H9 (cell line): ENCODE measurements at regions not wholly inside any gene's neighbourhood (a gene's known extent, or its start where the extent isn't known, plus 50 kb on each side); places are given as distances from the start of the nearest gene placed in this dataset.

Experiments
- DNase-seq: peaks from one replicate; pipeline ENCODE4 v3.0.0-alpha.2; 2017
- H2AFZ ChIP-seq: one replicate; pipeline ENCODE4 v1.6.1; 2013; ENCODE audit warnings: mild to moderate bottlenecking, low read length, control low read depth, moderate library complexity
- H2AK5ac ChIP-seq: 2 replicates; pipeline ENCODE4 v1.6.1; 2013; ENCODE audit warnings: low read length, control low read depth, mixed read lengths; ENCODE audit not compliant: insufficient read length
- H2BK120ac ChIP-seq: one replicate; pipeline ENCODE4 v1.6.1; 2013; ENCODE audit warnings: low read depth, mild to moderate bottlenecking, low read length, control low read depth, inconsistent platforms; ENCODE audit not compliant: poor library complexity, severe bottlenecking
- H2BK12ac ChIP-seq: 2 replicates; pipeline ENCODE4 v1.6.1; 2013; ENCODE audit warnings: low read length, control low read depth, mixed read lengths, low read depth; ENCODE audit not compliant: insufficient read length
- H2BK15ac ChIP-seq: 2 replicates; pipeline ENCODE4 v1.6.1; 2013; ENCODE audit warnings: low read depth, low read length, control low read depth
- H2BK20ac ChIP-seq: one replicate; pipeline ENCODE4 v1.6.1; 2013; ENCODE audit warnings: low read depth, mild to moderate bottlenecking, low read length, control low read depth, inconsistent platforms; ENCODE audit not compliant: poor library complexity, severe bottlenecking
- H2BK5ac ChIP-seq: 2 replicates; pipeline ENCODE4 v1.6.1; 2013; ENCODE audit warnings: low read length, control low read depth, mixed read lengths; ENCODE audit not compliant: insufficient read length
- H3K14ac ChIP-seq: 2 replicates; pipeline ENCODE4 v1.6.1; 2013; ENCODE audit warnings: low read length, control low read depth; ENCODE audit not compliant: insufficient read depth
- H3K18ac ChIP-seq: 2 replicates; pipeline ENCODE4 v1.6.1; 2013; ENCODE audit warnings: low read depth, mild to moderate bottlenecking, mixed read lengths, low read length, control low read depth; ENCODE audit not compliant: insufficient read length
- H3K23ac ChIP-seq: 2 replicates; pipeline ENCODE4 v1.6.1; 2013; ENCODE audit warnings: low read length, control low read depth, mixed read lengths, low read depth; ENCODE audit not compliant: insufficient read length
- H3K23me2 ChIP-seq: 2 replicates; pipeline ENCODE4 v1.6.1; 2013; ENCODE audit warnings: low read depth, mild to moderate bottlenecking, mixed read lengths, low read length, control low read depth; ENCODE audit not compliant: insufficient read length, poor library complexity, severe bottlenecking
- H3K27ac ChIP-seq: 2 replicates; pipeline ENCODE4 v1.5.1; 2013; ENCODE audit warnings: low read length, control low read depth, mixed read lengths, low read depth; ENCODE audit not compliant: insufficient read length
- H3K27me3 ChIP-seq: 2 replicates; pipeline ENCODE4 v1.6.1; 2013; ENCODE audit warnings: low read length, control low read depth, inconsistent platforms; ENCODE audit not compliant: insufficient read depth
- H3K4ac ChIP-seq: 2 replicates; pipeline ENCODE4 v1.6.1; 2013; ENCODE audit warnings: low read depth, mild to moderate bottlenecking, control low read depth, inconsistent platforms, low read length, moderate library complexity
- H3K4me1 ChIP-seq: 2 replicates; pipeline ENCODE4 v1.6.1; 2013; ENCODE audit warnings: low read length, control low read depth, inconsistent platforms; ENCODE audit not compliant: insufficient read depth
- H3K4me2 ChIP-seq: 2 replicates; pipeline ENCODE4 v1.6.1; 2013; ENCODE audit warnings: low read length, control low read depth, mixed read lengths; ENCODE audit not compliant: insufficient read length, insufficient read depth
- H3K56ac ChIP-seq: 2 replicates; pipeline ENCODE4 v1.6.1; 2013; ENCODE audit warnings: low read depth, mild to moderate bottlenecking, mixed read lengths, low read length, control low read depth; ENCODE audit not compliant: insufficient read length
- H3K79me1 ChIP-seq: 2 replicates; pipeline ENCODE4 v1.6.1; 2013; ENCODE audit warnings: low read depth, mild to moderate bottlenecking, moderate library complexity, low read length, control low read depth, inconsistent platforms; ENCODE audit not compliant: insufficient read depth, poor library complexity, severe bottlenecking
- H3K79me2 ChIP-seq: 2 replicates; pipeline ENCODE4 v1.6.1; 2013; ENCODE audit warnings: low read length, control low read depth, inconsistent platforms; ENCODE audit not compliant: insufficient read depth
- H3K9ac ChIP-seq: 2 replicates; pipeline ENCODE4 v1.6.1; 2013; ENCODE audit warnings: low read length, control low read depth, mixed read lengths; ENCODE audit not compliant: insufficient read length; ENCODE audit errors: extremely low read depth
- H3K9me3 ChIP-seq: one replicate; pipeline ENCODE4 v1.6.1; 2013; ENCODE audit warnings: low read depth, low read length, inconsistent platforms; ENCODE audit not compliant: control insufficient read depth
- H3T11ph ChIP-seq: one replicate; pipeline ENCODE4 v1.6.1; 2013; ENCODE audit warnings: mild to moderate bottlenecking, low read length, control low read depth, inconsistent platforms
- H4K20me1 ChIP-seq: one replicate; pipeline ENCODE4 v1.6.1; 2013; ENCODE audit not compliant: control insufficient read depth, insufficient read length, insufficient read depth
- H4K5ac ChIP-seq: 2 replicates; pipeline ENCODE4 v1.6.1; 2013; ENCODE audit warnings: low read depth, mild to moderate bottlenecking, mixed read lengths, low read length, control low read depth; ENCODE audit not compliant: insufficient read length
- H4K8ac ChIP-seq: replicated peaks from 2 replicates; pipeline ENCODE4 v1.6.1; 2013; ENCODE audit warnings: low read length, control low read depth, mixed read lengths, low read depth; ENCODE audit not compliant: insufficient read length
- H4K91ac ChIP-seq: 2 replicates; pipeline ENCODE4 v1.6.1; 2013; ENCODE audit warnings: low read depth, mild to moderate bottlenecking, moderate library complexity, mixed read lengths, low read length, control low read depth; ENCODE audit not compliant: insufficient read length
- H3K27ac Mint-ChIP-seq, 3 experiments: 2 replicates in 2 of 3; 3 replicates in 1 of 3; pipeline ENCODE4 v1.8.0; 2020 to 2021; ENCODE audit warnings: mixed read lengths in 3 of 3, mild to moderate bottlenecking in 1 of 3, moderate library complexity in 1 of 3
- H3K27me3 Mint-ChIP-seq: 2 replicates; pipeline ENCODE4 v1.8.0; 2021; ENCODE audit warnings: low read depth, mild to moderate bottlenecking, moderate library complexity, mixed read lengths
- H3K36me3 Mint-ChIP-seq, 3 experiments: 2 replicates in 2 of 3; 3 replicates in 1 of 3; pipeline ENCODE4 v1.8.0; 2020 to 2021; ENCODE audit warnings: low read depth in 3 of 3, mixed read lengths in 3 of 3; ENCODE audit not compliant: insufficient read depth in 1 of 3
- H3K4me1 Mint-ChIP-seq, 2 experiments: 2 replicates each; pipeline ENCODE4 v1.8.0; 2020; ENCODE audit warnings: mixed read lengths in 2 of 2
- H3K4me3 Mint-ChIP-seq, 2 experiments: 2 replicates in 1 of 2; 3 replicates in 1 of 2; pipeline ENCODE4 v1.8.0; 2020 to 2021; ENCODE audit warnings: mild to moderate bottlenecking in 2 of 2, mixed read lengths in 2 of 2, moderate library complexity in 1 of 2
- H3K9me3 Mint-ChIP-seq, 2 experiments: 2 replicates in 1 of 2; 3 replicates in 1 of 2; pipeline ENCODE4 v1.8.0; 2020; ENCODE audit warnings: mild to moderate bottlenecking in 2 of 2, mixed read lengths in 2 of 2, moderate library complexity in 1 of 2
- WGBS: extraction: QIAGEN DNeasy Blood & Tissue Kit; methylation state at CpG from one replicate; pipeline ENCODE4 v1.1.7; 2013; ENCODE audit warnings: missing lambda C conversion rate, low lambda C conversion rate, mixed read lengths; ENCODE audit not compliant: insufficient read length; ENCODE audit errors: extremely low coverage; 5-methylcytosine and 5-hydroxymethylcytosine counted together
- TF ChIP-seq, protein P1 (sequence below): fragments of 200-600 bp; sonication (generic); conservative IDR thresholded peaks from 3 replicates; pipeline ENCODE4 v1.8.0; 2021; ENCODE audit warnings: antibody characterized with exemption, mild to moderate bottlenecking

DNA sequence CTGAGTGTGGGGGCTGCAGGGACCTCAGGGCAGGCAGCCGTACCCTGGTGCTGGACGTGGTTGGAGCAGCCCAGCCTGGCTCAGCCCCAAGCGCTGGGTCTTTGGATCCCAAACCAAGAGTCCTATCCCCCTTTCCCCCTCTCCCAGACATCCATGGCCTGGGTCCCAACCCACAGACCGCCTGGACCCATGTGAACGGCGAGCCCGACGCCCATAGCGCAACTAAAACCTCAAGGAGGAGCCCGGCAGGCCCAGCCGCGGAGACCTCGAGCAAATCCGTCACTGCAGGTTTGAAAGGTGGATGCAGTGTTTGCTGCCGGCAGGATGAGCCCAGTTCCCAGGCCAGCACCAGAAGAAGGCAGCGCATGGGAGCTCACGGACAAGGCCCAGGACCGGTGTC is 337.0 kb downstream of the BRD1 start:
- Histone ChIP-seq H3K79me2 (no peaks in the 10 kb centered on the region), H4K20me1 (no peaks in the 10 kb centered on the region), H2AFZ (no peak overlapping the region), H3K79me1 (no peaks in the 10 kb centered on the region), H3K4me1 (no peaks in the 10 kb centered on the region), H3K4ac (no peak overlapping the region), H3T11ph (no peak overlapping the region), H3K9me3 (no peaks in the 10 kb centered on the region), H3K4me2 (no peak overlapping the region), H3K56ac (no peak overlapping the region), H2AK5ac (no peak overlapping the region), H3K23ac (no peak overlapping the region), H3K27me3 (no peaks in the 10 kb centered on the region), H2BK120ac (no peak overlapping the region), H3K27ac (no peak overlapping the region), H3K18ac (no peak overlapping the region), H2BK15ac (no peak overlapping the region), H2BK5ac (no peak overlapping the region), H4K91ac (no peak overlapping the region), H2BK20ac (no peak overlapping the region), H4K5ac (no peak overlapping the region), H4K8ac (no peak overlapping the region), H3K9ac (no peak overlapping the region), H2BK12ac (no peak overlapping the region), H3K14ac (no peak overlapping the region), H3K23me2 (no peaks in the 10 kb centered on the region)
- Mint-ChIP-seq H3K4me1 (peaks cover 22 to 24% of the 10 kb centered on the region in 2 experiments), H3K27me3 (no peaks in the 10 kb centered on the region), H3K36me3 (no peaks in the 10 kb centered on the region; a peak in 1 of 7 replicates), H3K9me3 (no peaks in the 10 kb centered on the region), H3K27ac (no peak overlapping the region), H3K4me3 (no peak overlapping the region)
- no CpG with 5 or more reads among the region's 18 CpGs for WGBS
- TF ChIP-seq, protein P1, sequence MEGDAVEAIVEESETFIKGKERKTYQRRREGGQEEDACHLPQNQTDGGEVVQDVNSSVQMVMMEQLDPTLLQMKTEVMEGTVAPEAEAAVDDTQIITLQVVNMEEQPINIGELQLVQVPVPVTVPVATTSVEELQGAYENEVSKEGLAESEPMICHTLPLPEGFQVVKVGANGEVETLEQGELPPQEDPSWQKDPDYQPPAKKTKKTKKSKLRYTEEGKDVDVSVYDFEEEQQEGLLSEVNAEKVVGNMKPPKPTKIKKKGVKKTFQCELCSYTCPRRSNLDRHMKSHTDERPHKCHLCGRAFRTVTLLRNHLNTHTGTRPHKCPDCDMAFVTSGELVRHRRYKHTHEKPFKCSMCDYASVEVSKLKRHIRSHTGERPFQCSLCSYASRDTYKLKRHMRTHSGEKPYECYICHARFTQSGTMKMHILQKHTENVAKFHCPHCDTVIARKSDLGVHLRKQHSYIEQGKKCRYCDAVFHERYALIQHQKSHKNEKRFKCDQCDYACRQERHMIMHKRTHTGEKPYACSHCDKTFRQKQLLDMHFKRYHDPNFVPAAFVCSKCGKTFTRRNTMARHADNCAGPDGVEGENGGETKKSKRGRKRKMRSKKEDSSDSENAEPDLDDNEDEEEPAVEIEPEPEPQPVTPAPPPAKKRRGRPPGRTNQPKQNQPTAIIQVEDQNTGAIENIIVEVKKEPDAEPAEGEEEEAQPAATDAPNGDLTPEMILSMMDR, result no peak
- no peak for DNase-seq
